ENCODE measurements at regions not wholly inside any gene's neighbourhood (a gene's known extent, or its start where the extent isn't known, plus 50 kb on each side); places are given as distances from the start of the nearest gene placed in this dataset.

GRCh38 chr21:20728691-20729090, 269.5 kb upstream of the NCAM2 start:
- DNase-seq: no peak

GRCh38 chr21:20729376-20729775, 268.8 kb upstream of the NCAM2 start:
- DNase-seq: no peak

GRCh38 chr21:20730441-20730840, 267.8 kb upstream of the NCAM2 start:
- DNase-seq: no peak

GRCh38 chr21:20735257-20735656, 263.0 kb upstream of the NCAM2 start:
- DNase-seq: no peak

GRCh38 chr21:20737227-20737913, 260.8 kb upstream of the NCAM2 start:
- DNase-seq: no peak

- DNase-seq: no peak
These were observed 258.8 kb upstream of the NCAM2 start for GRCh38 chr21:20739421-20739820.

- DNase-seq: no peak
These were observed 256.8 kb upstream of the NCAM2 start for GRCh38 chr21:20741445-20741844.

- no peak for DNase-seq
These were observed 238.0 kb upstream of the NCAM2 start for GRCh38 chr21:20760221-20760620.

- no peak for DNase-seq
These were observed 223.5 kb upstream of the NCAM2 start for GRCh38 chr21:20774737-20775136.

GRCh38 chr21:20779321-20779720, 218.9 kb upstream of the NCAM2 start:
- no peak for DNase-seq

- DNase-seq: no peak
These were observed 214.6 kb upstream of the NCAM2 start for GRCh38 chr21:20783611-20784010.

GRCh38 chr21:20789729-20790500, 208.3 kb upstream of the NCAM2 start:
- no peak for DNase-seq

GRCh38 chr21:20800106-20800505, 198.1 kb upstream of the NCAM2 start:
- no peak for DNase-seq

- no peak for DNase-seq
These were observed 196.0 kb upstream of the NCAM2 start for GRCh38 chr21:20802201-20802600.

GRCh38 chr21:20802631-20803260, 195.5 kb upstream of the NCAM2 start:
- no peak for DNase-seq

GRCh38 chr21:20811702-20812101, 186.5 kb upstream of the NCAM2 start:
- no peak for DNase-seq

- no peak for DNase-seq
These were observed 184.1 kb upstream of the NCAM2 start for GRCh38 chr21:20814090-20814489.

GRCh38 chr21:20822666-20823065, 175.5 kb upstream of the NCAM2 start:
- DNase-seq: no peak

GRCh38 chr21:20852866-20853265, 145.3 kb upstream of the NCAM2 start:
- DNase-seq: no peak

- DNase-seq: no peak
These were observed 141.3 kb upstream of the NCAM2 start for GRCh38 chr21:20856926-20857325.

- DNase-seq: no peak
These were observed 124.0 kb upstream of the NCAM2 start for GRCh38 chr21:20874202-20874601.

- no peak for DNase-seq
These were observed 122.5 kb upstream of the NCAM2 start for GRCh38 chr21:20875742-20876141.

GRCh38 chr21:20877976-20878375, 120.2 kb upstream of the NCAM2 start:
- no peak for DNase-seq

Measured in 8988T (cell line).